Tibial nerve (tissue), 4 donors: ENCODE measurements at regions not wholly inside any gene's neighbourhood (a gene's known extent, or its start where the extent isn't known, plus 50 kb on each side); places are given as distances from the start of the nearest gene placed in this dataset.

Experiments
- CTCF ChIP-seq, 5 experiments: fragments of 200-600 bp in 3 of 5; fragments of 450-650 bp in 2 of 5; sonication (generic) in 3 of 5; IDR thresholded peaks; one replicate each; pipeline ENCODE4 v1.5.1; 2016 to 2019; ENCODE audit warnings: antibody characterized with exemption in 5 of 5, mild to moderate bottlenecking in 3 of 5, moderate library complexity in 2 of 5
- EP300 ChIP-seq, 2 donors: sonication (generic); formaldehyde crosslinking; IDR thresholded peaks; one replicate each; pipeline ENCODE4 v1.6.1; 2017; ENCODE audit warnings: antibody characterized with exemption in 2 of 2, mild to moderate bottlenecking in 1 of 2

- TF ChIP-seq CTCF (IDR thresholded peaks at IDR 0.05) (no peak), EP300 (IDR thresholded peaks at IDR 0.05) (no peak)
Measured at GRCh38 chr6:44524476-44525227, 137.1 kb downstream of the CDC5L start.
